ENCODE measurements at regions not wholly inside any gene's neighbourhood (a gene's known extent, or its start where the extent isn't known, plus 50 kb on each side); places are given as distances from the start of the nearest gene placed in this dataset.

DNA sequence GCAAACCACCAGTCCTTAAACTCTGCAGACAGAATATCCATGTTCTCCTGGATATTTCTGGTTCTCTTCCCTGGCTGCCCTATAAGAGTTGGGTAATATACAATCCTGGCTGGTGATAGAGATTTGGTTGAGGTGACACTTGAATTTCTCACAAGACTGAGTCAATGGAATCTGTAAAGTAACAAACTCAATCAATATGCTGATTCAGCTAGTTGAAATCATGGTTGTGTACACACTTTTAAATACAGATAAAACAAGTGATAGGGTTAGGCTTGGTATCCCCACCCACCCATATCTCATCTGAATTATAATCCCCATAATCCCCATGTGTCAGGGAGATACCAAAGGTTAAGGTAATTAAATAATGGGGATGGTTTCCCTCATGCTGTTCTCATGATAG is 349.2 kb upstream of the MAD2L1 start:
- no peak for DNase-seq

DNA sequence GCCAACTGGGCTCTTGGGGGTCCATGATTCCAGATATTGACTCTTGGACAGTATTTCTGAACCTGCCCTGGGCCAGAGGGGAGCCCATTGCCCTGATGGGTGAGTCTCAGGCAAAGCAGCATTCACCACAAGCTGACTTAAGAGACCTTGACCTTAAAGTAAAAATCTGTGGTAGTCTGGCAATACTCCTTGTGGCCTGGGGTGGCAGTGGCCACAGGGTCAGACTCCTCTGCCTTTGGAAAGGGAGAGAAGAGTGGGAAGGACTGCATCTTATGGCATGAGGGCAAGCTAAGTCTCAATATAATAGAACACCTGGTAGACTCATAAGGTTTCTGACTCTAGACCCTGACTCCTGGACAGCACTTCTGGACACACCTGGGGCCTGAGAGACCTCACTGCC is 340.3 kb upstream of the MAD2L1 start:
- no peak for DNase-seq

DNA sequence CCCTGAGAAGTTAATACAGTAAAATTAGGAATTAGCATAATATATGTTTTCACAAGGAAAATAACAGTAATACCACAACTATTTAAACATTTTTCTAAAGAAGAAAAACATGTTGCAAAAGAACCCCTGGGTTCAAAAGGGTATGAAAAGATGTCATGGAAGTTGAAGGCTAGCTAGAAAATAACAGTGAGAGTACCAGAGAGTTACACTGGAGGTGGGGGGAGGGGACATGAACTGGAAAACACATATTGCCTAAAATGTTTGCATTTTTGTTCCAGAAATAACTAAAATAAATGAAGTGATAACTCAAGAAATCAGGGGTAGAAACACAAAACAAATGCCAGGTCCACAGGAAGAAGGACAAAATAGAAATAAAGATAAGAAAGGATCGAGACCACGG is 336.6 kb upstream of the MAD2L1 start:
- DNase-seq = no peak

DNA sequence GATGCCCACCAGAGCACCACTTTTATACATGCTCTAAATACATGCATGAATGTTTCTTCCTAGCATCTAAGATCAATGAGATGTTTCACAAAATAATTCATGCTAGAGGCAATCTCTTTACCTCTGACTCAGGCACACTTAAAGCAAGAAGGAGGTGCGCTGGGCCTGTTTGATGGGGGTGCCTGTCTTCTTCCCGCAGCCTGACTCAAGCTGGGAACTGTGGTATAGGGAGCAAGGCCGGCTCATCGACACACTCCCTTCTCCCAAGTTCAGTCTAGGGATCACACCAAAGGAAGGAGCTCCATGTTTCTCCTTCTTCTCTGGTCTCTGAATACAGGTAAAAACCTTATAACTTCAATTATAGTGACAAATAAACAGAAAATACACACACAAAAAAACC is 333.8 kb upstream of the MAD2L1 start:
- no peak for DNase-seq

DNA sequence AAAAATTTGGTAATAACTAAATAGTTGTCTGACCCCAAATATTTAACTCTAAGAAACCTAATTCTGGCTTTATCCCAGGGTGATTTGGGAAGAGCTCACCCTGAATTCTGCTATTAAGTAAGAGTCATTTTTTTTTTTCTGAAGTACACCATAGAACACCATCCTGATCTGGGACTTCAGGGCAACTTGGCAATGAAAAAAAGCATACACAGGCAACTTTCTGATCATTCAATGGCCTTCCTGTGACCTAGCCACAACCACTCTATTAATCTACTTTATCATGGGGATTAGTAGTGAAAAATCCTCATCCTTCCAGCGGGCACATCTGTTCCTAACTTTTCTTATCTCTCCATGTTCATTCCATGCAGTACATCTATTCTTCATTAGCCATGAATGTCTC is 333.2 kb upstream of the MAD2L1 start:
- no peak for DNase-seq

DNA sequence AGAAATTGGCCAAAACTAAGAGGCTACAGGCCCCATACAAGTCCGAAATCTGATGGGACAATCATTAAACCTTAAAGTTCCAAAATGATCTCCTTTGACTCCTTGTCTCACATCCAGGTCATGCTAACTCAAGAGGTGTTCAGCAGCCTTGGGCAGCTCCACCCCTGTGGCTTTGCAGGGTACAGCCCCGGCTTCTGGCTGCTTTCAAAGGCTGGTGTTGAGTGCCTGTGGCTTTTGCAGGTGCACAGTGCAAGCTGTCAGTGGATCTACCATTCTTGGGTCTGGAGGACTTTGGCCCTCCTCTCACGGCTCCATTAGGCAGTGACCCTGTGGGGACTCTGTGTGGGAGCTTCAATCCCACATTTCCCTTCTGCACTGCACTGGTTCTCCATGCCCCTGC is 329.1 kb upstream of the MAD2L1 start:
- DNase-seq = no peak

DNA sequence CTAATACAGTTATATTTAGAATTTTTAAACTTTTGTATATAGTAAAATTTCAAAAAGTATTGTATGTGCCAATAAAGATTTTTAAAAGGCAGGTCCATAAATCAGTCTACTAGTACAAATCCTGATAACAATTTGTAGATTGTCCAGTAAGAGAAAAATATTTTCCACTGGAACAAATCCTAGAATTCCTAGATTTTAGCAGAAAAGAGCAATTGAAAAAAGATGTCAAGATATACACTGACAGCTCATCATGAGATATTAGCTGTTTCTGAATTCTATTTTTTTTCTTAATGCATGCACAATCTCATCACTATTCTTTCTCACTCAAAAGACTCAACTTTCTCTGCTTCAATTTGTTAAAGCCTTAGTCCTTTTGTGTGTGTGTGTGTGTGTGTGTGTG is 289.2 kb upstream of the MAD2L1 start:
- DNase-seq = no peak

DNA sequence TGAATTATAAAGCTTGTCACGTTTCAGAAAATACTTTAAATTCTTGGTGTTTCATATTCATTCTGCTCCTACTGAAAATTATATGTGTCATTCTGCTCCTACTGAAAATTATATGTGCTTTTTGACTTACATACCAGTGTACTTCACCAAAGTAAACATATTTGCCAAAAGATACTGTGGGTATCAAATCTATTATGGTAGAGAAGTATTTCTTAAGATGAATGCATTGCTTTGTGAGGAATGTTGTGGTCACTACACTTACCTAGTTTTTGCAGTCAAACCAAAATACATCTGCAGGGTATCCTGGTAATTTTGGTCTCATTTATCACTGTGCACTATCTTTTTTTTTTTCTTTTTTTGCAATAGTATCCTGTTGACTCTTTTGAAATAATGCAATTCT is 287.7 kb upstream of the MAD2L1 start:
- no peak for DNase-seq

DNA sequence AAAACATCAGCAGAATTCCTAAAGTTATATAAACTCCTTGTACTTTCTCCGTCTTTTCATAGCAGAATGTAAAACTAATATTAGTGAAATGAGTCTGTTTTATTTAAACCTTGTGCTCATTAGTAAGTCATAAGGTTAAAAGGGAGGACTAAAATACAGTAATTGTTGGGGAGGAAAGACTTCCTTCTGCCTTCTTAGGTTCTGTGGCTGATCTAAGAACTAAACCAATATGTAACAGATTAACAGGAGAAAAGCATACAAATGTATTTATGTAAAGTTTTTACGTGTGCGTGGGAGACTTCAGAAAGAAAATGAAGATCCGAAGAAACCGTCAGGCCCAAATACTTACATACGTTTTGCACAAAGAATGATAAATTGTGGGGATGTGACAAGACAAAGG is 286.6 kb upstream of the MAD2L1 start:
- no peak for DNase-seq

DNA sequence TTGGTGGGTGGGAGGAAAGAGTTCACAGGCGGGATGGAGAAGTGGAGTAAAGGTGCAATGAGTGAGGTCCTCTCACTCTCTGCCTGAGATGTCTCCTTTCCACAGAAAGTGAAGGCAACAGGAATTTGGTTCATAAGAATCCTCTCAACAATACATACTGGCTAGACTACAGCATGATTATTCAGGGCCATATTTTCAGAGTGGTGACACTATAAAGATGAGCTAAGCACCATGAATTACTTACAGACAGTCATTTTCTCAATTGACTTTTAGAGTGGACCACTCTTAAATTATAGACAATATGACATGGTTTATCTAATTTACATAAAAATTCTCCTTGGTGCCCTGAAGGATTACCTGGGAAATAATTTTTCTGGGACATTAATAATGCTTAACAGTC is 286.1 kb upstream of the MAD2L1 start:
- DNase-seq = no peak

DNA sequence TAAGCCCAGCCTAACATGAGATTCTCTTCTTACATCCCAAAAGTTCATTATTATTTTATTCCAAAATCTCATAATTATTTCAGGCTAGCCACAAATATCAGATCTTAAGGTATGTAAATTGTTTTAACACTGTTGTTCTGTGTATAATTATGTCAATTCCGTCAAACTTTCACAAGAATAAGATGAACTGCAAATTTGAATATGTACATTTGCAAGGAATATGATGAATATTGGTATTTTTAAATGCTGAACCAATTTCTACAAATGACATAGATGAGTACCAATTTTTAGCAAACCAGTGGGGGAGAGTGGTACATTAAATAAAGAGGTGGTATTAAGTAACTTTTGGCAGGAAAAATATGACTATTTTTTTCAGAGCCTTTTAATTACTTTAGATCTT is 282.3 kb upstream of the MAD2L1 start:
- no peak for DNase-seq

DNA sequence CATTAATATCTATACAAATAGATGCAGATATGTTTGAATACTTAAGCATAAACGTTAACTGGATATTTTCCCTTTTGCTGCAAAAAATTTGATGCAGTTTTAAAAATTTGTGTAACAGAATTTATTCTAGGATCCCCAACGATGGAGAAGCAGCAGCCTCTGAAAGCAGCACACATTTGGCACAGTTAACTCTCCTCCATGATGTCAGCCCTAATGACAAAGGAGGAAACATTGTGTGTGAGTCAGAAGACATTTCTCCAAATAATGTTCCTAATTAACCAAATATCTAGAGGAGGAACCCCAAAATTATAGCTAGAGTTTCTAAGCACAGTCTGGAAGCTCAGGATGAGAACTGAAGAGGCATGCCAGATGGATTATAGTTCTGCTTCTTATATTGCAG is 281.9 kb upstream of the MAD2L1 start:
- DNase-seq = no peak

DNA sequence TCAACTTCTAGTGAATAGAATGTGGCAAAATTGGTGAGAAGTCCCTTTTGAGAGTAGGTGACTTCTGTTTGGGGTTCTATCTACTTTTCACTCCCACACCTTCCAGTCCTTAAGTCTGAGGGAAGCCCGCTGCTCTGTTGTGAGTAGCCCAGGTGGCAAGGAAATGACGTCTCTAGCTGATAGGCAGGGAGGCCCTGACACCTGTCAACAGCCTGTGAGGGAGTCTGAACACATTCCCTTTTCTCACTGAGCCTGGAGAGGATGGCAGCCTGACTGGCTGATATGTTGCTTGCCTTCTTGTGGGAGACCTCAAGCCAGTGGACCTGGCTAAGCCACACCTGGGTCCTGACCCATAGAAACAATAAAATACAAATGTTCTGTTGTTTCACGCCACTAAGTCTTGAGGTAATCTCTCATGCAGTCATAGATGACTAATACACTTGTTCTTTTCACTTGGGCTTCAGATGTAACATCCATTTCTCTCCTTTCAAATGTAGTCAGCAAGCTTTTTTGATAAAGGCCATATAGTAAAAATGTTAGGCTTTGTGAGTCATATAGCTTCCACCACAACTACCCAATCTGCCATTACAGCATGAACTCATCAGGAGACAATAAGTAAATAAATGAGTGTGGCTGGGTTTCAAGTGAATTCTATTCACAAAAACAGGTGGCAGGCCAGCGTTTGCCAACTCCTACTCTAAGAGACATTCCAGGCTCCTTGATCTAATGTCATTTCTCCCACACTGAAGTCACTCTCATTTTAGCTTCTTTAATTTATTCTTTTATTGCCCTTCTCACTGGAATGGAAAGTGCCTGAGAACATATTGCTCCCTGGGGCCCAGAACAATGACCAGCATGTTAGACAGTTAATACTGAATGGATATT is 265.1 kb upstream of the MAD2L1 start:
- peak in 2 of 3 experiments; percentile 38 to 63 for DNase-seq

DNA sequence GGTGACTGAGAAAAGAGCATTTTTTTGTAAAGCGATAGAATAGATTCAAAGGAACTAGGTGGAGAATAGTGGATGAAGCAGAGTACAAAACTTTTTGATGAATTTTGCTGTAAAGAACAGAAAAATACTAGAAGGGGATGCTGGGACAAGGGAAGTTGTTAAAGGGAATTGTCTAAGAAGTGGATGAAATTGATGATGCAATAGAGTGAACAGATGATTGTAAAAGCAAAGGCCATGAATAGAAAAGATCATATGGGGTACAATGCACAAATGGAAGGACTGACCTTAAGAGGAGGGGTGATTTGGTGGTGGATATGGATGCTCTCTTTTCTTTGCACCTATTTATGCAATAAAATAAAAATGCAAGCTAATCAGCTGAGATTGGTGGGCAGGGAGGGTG is 262.7 kb upstream of the MAD2L1 start:
- DNase-seq = no peak

DNA sequence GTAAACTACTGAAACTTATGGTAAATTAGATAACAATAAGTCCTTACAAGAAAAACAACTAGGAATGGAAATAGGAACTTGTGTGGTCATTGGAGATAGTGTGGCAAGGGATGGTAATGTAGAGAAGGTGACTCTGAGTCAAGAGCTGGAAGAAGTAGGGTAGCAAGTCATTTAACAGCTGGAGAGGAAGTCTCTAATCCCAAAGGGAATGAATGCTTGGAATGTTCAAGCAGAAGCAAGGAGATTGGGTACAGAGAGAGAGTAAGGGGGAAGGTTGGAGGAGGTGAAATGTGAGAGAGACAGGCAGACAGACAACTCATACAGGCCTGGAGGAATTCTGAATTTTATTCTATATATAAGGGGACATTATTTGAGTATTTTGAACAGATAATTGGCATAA is 260.6 kb upstream of the MAD2L1 start:
- no peak for DNase-seq

DNA sequence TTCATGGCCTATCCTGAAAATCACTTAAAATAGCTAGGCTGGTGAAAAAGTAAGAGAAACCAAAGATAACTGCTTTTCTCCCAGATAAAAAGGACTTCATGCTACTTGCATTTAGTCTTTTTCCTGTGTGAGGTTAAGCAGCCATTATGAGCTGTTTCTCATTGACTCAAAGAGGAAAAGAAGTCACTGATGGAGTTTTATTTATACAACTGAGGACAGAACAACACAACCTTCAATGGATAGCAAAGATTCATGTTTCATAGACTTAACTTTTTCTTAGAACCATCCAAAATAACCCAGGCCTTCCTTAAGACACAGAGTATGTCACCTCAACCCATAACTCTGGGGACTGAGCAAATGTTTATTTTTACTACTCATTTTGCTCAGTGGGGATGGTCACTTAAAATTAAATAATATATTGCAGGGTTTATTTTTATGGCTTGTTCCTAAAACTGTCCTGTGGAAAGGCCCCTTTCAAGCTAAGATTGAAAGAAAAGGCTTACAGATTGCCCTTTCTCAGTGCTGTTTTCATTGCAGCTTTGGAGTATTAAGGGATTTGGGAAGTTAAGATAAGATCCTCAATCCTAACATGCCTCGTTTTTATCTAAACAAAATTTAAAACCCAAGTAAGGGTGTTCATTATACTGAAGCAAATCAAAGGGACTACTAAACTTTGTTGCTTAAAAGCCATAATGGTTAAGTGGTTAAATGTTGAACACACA is 252.6 kb upstream of the MAD2L1 start:
- no peak for DNase-seq

DNA sequence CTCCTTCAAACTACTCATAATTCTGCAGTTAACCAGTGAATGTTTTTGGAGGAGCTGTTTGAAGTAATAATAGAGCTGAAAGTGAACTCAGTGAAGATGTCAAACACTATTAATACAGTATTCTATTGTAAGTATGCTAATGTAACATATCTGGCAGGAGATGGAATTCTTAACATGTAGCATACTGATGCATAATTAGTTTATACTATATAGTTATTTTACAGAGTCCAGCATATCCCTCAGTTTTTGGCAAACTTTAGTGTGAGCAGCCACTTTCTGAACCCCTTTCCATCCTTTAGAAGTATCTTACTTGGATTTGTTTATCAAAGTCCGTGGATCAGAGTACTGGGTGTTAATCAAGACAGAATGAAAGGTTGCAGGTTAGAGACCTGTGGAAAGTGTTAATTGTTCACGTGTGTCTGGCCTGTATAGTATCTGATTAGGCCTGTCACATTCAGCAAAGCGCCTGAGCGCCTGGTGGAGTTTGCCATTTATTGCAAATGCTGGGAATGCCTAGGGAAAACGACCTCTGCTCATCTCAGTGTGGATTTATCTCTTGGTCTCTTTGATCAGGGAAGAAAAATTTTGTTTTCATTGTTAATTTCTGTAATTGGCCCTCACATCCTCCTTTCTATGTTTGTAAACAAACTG is 251.7 kb upstream of the MAD2L1 start:
- DNase-seq = peak in 2 of 3 experiments; percentile 7 to 15

DNA sequence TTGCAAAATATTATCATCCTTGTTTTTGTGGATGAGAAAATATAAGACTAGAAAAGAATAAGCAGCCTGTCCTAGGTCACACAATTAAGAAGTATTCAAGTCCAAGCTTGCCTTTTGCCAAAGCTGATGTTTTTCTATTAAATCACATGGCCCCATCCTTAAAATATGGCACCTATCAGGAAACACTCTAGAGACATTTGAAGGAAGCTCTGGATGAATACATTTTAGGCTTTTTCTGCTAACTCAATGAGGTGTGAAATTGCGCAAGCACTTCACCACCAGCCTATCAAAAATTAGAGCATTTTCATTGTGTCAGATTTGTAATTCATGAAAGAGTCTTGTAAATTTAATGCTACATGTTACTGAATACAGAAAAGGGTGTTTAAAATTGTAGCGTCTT is 251.1 kb upstream of the MAD2L1 start:
- peak; percentile 11 to 72 (median 52) for DNase-seq

DNA sequence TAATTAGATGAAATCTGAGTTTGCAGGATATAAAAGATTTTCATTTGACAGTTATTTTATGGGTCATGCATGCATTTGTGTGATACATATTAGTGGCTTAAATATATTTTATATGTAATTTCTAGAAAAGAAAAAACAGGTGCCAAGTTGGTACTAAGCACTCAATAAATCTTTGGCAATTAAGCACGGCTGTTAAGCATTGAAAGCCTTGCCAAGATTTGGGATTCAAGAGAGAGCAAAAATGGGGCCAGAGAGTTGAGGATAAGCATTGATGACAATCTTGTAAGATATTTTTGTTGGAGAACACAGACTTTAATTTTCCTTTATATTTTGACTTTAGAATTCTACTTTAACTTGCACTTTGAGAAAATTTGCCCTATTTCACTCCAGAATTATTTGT is 249.8 kb upstream of the MAD2L1 start:
- DNase-seq = peak in 1 of 3 experiments; percentile 9

DNA sequence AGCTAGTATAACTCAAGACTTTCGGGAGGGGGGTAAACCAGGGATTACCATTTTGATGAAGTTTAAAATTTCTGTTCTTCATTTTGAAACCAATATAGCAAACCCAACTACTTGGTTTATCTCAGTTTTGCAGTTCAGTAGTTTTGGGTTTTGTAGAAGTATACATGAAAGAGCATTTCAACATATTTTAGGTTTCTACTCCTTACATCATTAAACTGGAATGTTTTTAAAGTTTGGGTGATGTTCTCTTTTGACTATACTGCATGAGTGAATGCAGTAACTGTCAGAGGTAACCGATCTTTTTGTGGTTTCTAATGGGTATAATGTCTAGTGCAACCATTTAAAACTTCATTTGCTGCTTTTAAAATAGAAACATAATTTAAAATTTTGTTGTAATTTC is 248.3 kb upstream of the MAD2L1 start:
- no peak for DNase-seq

DNA sequence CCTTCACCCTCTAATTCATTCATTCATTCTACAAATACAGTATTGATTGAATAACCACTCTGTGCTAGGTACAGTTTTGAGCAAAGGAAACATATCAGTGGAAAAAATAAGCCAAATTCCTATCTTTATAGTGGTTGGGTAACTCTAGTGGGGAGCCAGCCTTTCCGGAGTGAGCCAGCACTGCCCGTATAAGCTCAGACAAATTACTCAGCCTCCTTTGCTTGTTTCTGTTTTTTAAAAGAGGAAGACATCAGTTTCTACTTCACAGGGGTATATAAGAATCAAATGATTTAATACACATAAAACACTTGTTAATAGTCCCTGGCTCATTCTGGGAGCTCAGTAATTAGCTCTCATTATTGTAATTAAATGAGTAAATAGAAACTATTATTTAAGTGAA is 238.2 kb upstream of the MAD2L1 start:
- no peak for DNase-seq

DNA sequence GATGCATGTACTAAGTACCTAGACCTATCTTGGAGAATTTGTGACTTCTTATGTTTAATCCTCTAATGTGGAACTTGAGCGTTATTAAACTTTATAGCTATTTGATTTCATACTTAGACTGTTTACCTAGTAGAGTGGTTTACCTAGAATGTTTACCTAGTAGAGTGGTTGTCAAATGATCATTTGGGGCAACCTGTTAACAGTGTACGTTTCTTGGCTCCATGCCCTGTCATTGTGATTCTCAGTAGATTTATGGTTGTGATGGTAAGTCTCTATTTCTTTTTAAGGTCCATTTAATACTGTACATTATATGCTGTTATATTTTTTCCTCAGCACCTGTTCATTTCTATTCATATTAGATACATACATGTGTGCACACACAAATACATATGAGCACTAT is 233.0 kb upstream of the MAD2L1 start:
- DNase-seq = peak; percentile 63 to 95 (median 85)

DNA sequence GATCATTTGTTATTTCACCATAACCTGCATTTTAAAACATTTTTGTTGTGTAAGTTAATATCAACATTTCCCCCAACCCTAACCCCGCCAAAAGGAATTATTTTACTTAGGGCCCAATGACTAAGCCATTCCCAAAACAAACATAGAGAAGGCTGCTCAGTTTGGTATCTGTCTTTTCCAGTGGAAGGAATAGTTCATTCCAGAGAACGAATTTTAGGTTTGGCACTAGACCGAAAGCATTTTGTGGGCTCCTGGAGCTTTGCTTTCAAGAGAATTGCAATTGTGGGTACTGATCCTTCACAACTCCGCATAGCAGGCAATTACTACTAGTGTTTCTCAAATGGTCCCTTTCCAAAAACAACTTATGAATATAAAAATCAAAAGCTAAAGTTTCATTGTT is 226.7 kb upstream of the MAD2L1 start:
- DNase-seq = no peak

DNA sequence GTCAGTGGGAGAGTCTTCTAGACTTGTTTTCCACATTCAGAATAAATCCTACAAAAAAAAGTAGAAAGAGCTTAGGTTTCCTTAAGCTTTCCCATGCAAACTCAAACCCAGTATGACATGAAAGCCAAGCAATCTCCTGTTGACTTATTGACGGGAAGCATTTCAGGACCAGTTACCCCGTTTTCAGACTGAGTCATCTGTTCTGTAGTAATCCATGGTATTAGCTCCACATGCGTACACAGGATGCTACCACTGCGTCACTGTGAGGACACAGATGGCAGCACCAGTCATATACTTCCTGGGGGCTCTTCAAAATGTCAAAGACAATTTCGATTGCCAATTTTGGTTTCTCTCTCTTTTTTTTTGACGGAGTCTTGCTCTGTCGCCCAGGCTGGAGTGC is 224.9 kb upstream of the MAD2L1 start:
- DNase-seq = no peak

Measured in NCI-H1417 (cell line).